GM23338 (cell line): ENCODE measurements at regions not wholly inside any gene's neighbourhood (a gene's known extent, or its start where the extent isn't known, plus 50 kb on each side); places are given as distances from the start of the nearest gene placed in this dataset.

Source experiments
- CREB1 ChIP-seq: fragments of 250-450 bp; sonication (Bioruptor Pico); IDR thresholded peaks from 2 replicates; pipeline ENCODE4 v1.5.0; 2020; ENCODE audit warnings: low read depth, mild to moderate bottlenecking, moderate library complexity
- CTCF ChIP-seq, 2 experiments: fragments of 200-600 bp in 1 of 2; sonication (generic) in 1 of 2; conservative IDR thresholded peaks; 2 replicates each; pipeline versions ENCODE4 v1.5.1 to v1.6.1; 2016 to 2017; ENCODE audit warnings: antibody characterized with exemption in 2 of 2, low read depth in 2 of 2, mild to moderate bottlenecking in 2 of 2, moderate library complexity in 1 of 2
- EZH2 ChIP-seq: fragments of 200-600 bp; sonication (generic); IDR thresholded peaks from one replicate; pipeline ENCODE4 v1.8.0; 2017; ENCODE audit warnings: antibody characterized with exemption, mild to moderate bottlenecking, low read depth; ENCODE audit not compliant: unreplicated experiment
- EZH2phosphoT487 ChIP-seq: fragments of 200-600 bp; sonication (generic); IDR thresholded peaks from one replicate; pipeline ENCODE4 v1.8.1; 2018; ENCODE audit warnings: antibody characterized with exemption; ENCODE audit not compliant: unreplicated experiment
- NANOG ChIP-seq: IDR thresholded peaks from 2 replicates; pipeline ENCODE4 v1.6.1; 2016; ENCODE audit warnings: antibody characterized with exemption, borderline replicate concordance
- POLR2AphosphoS5 ChIP-seq: IDR thresholded peaks from 2 replicates; pipeline ENCODE4 v1.6.1; 2016; ENCODE audit warnings: antibody characterized with exemption, low read depth
- ZNF331 ChIP-seq: fragments of 250-450 bp; sonication (Bioruptor Pico); IDR thresholded peaks from 2 replicates; pipeline ENCODE4 v1.5.0; 2020; ENCODE audit warnings: low read depth, mild to moderate bottlenecking, moderate library complexity

GRCh38 chr22:27482402-27482801, 319.2 kb downstream of the MN1 start:
- TF ChIP-seq CTCF (conservative IDR thresholded peaks at IDR 0.05; ENCODE audit: low read depth in 2 of 2) (no peak), EZH2 (no peak), EZH2phosphoT487 (no peak), CREB1 (CRISPR knock-in tag) (no peak), POLR2AphosphoS5 (no peak), NANOG (no peak), ZNF331 (no peak)
